Pancreas (tissue), 10 donors: ENCODE measurements at regions not wholly inside any gene's neighbourhood (a gene's known extent, or its start where the extent isn't known, plus 50 kb on each side); places are given as distances from the start of the nearest gene placed in this dataset.
A peak's percentile ranks its signal among the peaks of the same experiment; 100 is the strongest.
"Not testable (repeated sequence)": the region's sequence is repeated elsewhere in the genome, so short reads cannot be mapped to it uniquely, and the experiment has no call there.

ENCODE experiments used
- ATAC-seq, 4 donors: fragments of 200-7000 bp; cut with Tn5 transposase; one replicate each; pipeline versions ENCODE4 v1.8.0 to v1.9.1; 2020; ENCODE audit warnings: mild to moderate bottlenecking in 4 of 4, moderate library complexity in 4 of 4
- DNase-seq, 6 donors: peaks; one replicate each; pipeline ENCODE4 v3.0.0-alpha.2; 2020
- FAIRE-seq: peaks from 2 replicates; lab custom pipeline; 2012; peaks lifted over from hg19 to GRCh38; lab: Jason Lieb, UNC
- H3K27ac ChIP-seq, 4 donors: fragments of 200-600 bp; sonication (generic); 1 replicate in 3 of 4; 2 replicates in 1 of 4; pipeline versions ENCODE4 v1.5.0 to v1.8.0; 2020
- H3K27me3 ChIP-seq, 4 donors: fragments of 200-600 bp; one replicate each; pipeline ENCODE4 v1.8.0; 2021
- H3K36me3 ChIP-seq, 3 donors: fragments of 200-600 bp; sonication (generic) in 1 of 3; one replicate each; pipeline versions ENCODE4 v1.5.0 to v1.8.0; 2020 to 2021
- H3K4me1 ChIP-seq, 3 donors: fragments of 200-600 bp; one replicate each; pipeline ENCODE4 v1.8.0; 2021
- H3K4me3 ChIP-seq, 4 donors: fragments of 200-600 bp; sonication (generic) in 2 of 4; one replicate each; pipeline versions ENCODE4 v1.5.0 to v1.8.0; 2020 to 2021
- H3K9me3 ChIP-seq, 4 donors: fragments of 200-600 bp; one replicate each; pipeline ENCODE4 v1.8.0; 2021
- CTCF ChIP-seq, 4 donors: fragments of 200-600 bp; sonication (generic) in 3 of 4; IDR thresholded peaks; one replicate each; pipeline versions ENCODE4 v1.5.0 to v1.8.0; 2021; ENCODE audit warnings: antibody characterized with exemption in 4 of 4
- WGBS, 2 donors: extraction: QIAGEN DNeasy Blood & Tissue Kit; methylation state at CpG; one replicate each; pipeline ENCODE4 v1.1.7; 2013; 5-methylcytosine and 5-hydroxymethylcytosine counted together
- intact Hi-C, 3 donors: fragments of 100-400 bp; cut with DNase I; formaldehyde crosslinking; loops; one replicate each; pipeline versions ENCODE4 v1.11.1 to v1.14.2; 2022
- donor health status: healthy with polysubstance abuse.
- donor health status: DM: no; HTN: no; CAD: no; lungs with moderate emphysema.
- donor health status: DM: no; HTN: no; CAD: no.
- donor health status: control.
- donor health status: control.
- donor health status: Bipolar disorder and iron deficiency.
- donor health status: DM: yes; HTN: yes; CAD: no.
- donor health status: DM: no; HTN: no; CAD: no.
- donor health status: DM: no; HTN: no; CAD: no.
- donor health status: DM: yes; HTN: yes; CAD: no.

- FAIRE-seq: no peak
- ATAC-seq: no peak
These were observed 244.0 kb upstream of the PCDH9 start for GRCh38 chr13:67474115-67474514.

DNA sequence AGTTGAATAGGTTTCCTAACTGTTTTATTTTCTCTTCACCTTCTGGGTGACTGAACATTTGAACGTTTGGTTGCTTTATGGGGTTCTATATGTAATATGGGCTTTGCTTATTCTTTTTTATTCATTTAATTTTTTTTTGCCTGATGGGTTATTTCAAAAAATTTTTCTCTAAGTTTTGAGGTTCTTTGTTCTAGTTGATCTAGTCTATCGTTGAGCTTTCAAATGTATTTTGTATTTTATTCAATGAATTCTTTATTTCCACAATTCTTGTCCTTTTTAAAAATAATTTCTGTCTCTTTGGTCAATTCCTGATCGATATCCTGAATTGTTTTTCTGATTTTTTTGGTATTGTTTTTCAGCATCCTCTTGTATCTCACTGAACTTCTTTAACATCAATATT, 239.5 kb upstream of the PCDH9 start:
- no peak overlapping the region for H3K27ac ChIP-seq
- intact Hi-C loops: no loop called here
- no peak for ATAC-seq
- H3K4me3 ChIP-seq: no peak overlapping the region
- WGBS, 2 donors: 47 to 58% methylated on average over 3 of the region's 3 CpGs
- FAIRE-seq: no peak
- H3K4me1 ChIP-seq: no peaks in the 10 kb centered on the region
- no peak for DNase-seq
- TF ChIP-seq CTCF (IDR thresholded peaks at IDR 0.05): no peak
- no peaks in the 10 kb centered on the region for H3K36me3 ChIP-seq
- H3K27me3 ChIP-seq: no peaks in the 10 kb centered on the region
- H3K9me3 ChIP-seq: no peaks in the 10 kb centered on the region

More at GRCh38 chr13:67474115-67474514, 244.0 kb upstream of the PCDH9 start:
- no peak overlapping the region for H3K4me3 ChIP-seq
- H3K27ac ChIP-seq: no peak overlapping the region
- H3K9me3 ChIP-seq: no peaks in the 10 kb centered on the region
- no peaks in the 10 kb centered on the region for H3K27me3 ChIP-seq
- 76 to 83% methylated on average over 3 of the region's 3 CpGs for WGBS, 2 donors
- H3K36me3 ChIP-seq: no peaks in the 10 kb centered on the region
- H3K4me1 ChIP-seq: no peaks in the 10 kb centered on the region
- intact Hi-C loops: no loop called here
- no peak for TF ChIP-seq CTCF (IDR thresholded peaks at IDR 0.05)
- DNase-seq: no peak

DNA sequence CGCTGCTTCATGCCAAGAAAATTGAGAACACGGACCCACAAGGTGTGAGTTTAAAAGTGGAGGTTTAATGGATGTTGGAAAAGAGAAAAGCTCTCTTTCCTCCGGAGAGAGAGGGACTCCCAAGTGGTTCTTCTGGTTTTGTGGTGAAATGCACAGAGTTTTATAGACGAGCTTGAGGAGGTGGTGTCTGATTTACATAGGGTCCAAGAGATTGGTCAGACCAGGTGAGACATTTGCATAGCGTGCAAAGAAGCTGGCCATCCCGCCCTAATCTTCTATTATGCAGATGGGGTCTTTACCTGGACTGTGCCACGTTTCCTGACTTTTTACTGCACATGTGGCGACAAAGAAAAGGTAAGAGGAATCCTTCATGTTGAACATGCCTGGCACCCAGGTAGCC, 236.4 kb upstream of the PCDH9 start:
- intact Hi-C loops: no loop called here
- Histone ChIP-seq H3K9me3 (no peaks in the 10 kb centered on the region), H3K27ac (no peak overlapping the region), H3K4me3 (no peak overlapping the region), H3K27me3 (no peaks in the 10 kb centered on the region), H3K36me3 (no peaks in the 10 kb centered on the region), H3K4me1 (no peaks in the 10 kb centered on the region)
- FAIRE-seq (no peak), ATAC-seq (no peak), DNase-seq (no peak)
- TF ChIP-seq CTCF (IDR thresholded peaks at IDR 0.05): no peak
- WGBS, 2 donors: 59 to 69% methylated on average over 8 of the region's 8 CpGs

DNA sequence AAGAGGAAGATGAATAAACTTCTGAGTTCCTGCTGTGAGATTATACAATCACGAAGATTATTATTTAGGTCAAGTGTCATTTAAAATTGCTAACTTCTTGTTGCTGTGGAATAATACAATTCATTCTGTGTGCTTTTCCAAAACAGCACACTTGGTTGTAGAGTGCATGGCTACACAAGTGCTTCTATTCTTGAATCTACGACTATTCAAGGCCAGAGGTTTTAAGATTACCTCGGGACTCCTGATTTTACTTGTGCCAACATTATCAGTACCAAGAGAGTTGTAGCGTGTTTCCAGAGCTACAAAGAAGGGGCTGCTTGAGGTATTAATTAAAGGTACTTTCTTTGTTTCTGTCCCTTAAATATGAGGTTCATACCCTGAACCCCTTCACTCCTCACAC, 234.0 kb upstream of the PCDH9 start:
- Histone ChIP-seq H3K4me1 (no peaks in the 10 kb centered on the region), H3K27ac (no peak overlapping the region), H3K4me3 (no peak overlapping the region), H3K27me3 (no peaks in the 10 kb centered on the region), H3K9me3 (no peaks in the 10 kb centered on the region), H3K36me3 (no peaks in the 10 kb centered on the region)
- intact Hi-C loops: no loop called here
- FAIRE-seq (no peak), DNase-seq (no peak), ATAC-seq (no peak)
- no peak for TF ChIP-seq CTCF (IDR thresholded peaks at IDR 0.05)
- WGBS, 2 donors: 26 to 33% methylated on average over 4 of the region's 4 CpGs

DNA sequence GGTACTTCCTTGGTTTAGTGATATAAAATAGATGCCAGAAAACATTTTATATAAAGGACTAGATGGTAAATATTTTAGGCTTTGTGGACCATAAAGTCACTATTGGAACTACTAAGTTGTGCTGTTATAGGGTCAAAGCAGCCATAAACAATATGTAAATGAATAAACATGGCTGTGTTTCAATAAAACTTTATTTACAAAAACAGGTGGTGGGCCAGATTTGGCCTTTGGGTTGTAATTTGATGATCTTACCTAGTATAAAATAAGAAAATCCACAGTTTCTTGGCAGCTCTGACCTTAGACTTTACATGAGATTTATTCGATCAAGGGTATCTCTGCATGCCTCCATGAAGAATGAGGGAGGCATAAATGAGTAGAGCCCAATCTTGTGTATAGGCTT, 232.0 kb upstream of the PCDH9 start:
- no peaks in the 10 kb centered on the region for H3K27me3 ChIP-seq
- H3K4me3 ChIP-seq: no peak overlapping the region
- intact Hi-C loops: no loop called here
- H3K27ac ChIP-seq: no peak overlapping the region
- H3K4me1 ChIP-seq: no peaks in the 10 kb centered on the region
- DNase-seq: no peak
- ATAC-seq: no peak
- H3K36me3 ChIP-seq: no peaks in the 10 kb centered on the region
- no peak for TF ChIP-seq CTCF (IDR thresholded peaks at IDR 0.05)
- no peak for FAIRE-seq
- H3K9me3 ChIP-seq: no peaks in the 10 kb centered on the region
- 89 to 91% methylated on average over 1 of the region's 1 CpG for WGBS, 2 donors

GRCh38 chr13:67452526-67452925, 222.4 kb upstream of the PCDH9 start:
- FAIRE-seq, H3K9me3 ChIP-seq, H3K4me3 ChIP-seq, H3K36me3 ChIP-seq, intact Hi-C loops, H3K27ac ChIP-seq, ATAC-seq, H3K4me1 ChIP-seq, H3K27me3 ChIP-seq: not testable (repeated sequence)
- WGBS, 2 donors: 62 to 67% methylated on average over 8 of the region's 8 CpGs
- DNase-seq: peak in 1 of 6 donors; percentile 32
